ENCODE measurements at regions not wholly inside any gene's neighbourhood (a gene's known extent, or its start where the extent isn't known, plus 50 kb on each side); places are given as distances from the start of the nearest gene placed in this dataset.
"Not testable (repeated sequence)": the region's sequence is repeated elsewhere in the genome, so short reads cannot be mapped to it uniquely, and the experiment has no call there.

DNA sequence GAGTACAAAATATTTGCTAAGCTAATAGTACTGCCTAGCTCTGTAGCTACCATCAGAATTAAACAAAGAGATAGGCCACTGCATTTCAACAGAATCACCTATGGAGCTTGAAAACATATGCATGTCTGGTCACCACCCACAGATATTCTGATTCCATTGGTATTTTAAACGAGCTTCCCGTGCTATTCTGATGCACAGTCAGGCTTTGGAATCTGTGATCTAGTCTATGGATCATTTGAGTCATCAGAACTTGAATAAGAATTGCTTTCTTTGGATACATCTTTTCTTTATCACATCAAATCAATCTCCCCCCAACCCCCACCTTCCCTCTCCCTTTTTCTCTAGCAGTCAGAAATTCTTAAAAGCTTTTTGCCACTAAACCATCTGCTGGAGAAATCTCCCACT, 124.7 kb downstream of the NPIPB5 start:
- no peaks in the 10 kb centered on the region for H3K36me3 ChIP-seq (ENCODE audit: control insufficient read depth in 3 of 3, insufficient read depth in 3 of 3, low read length in 3 of 3)
- H3K4me3 ChIP-seq (ENCODE audit: low read length in 3 of 3), result no peak overlapping the region
- no peaks in the 10 kb centered on the region for H3K4me1 ChIP-seq (ENCODE audit: control insufficient read depth in 3 of 3, insufficient read depth in 3 of 3, low read length in 3 of 3)
- H3K9me3 ChIP-seq (ENCODE audit: control insufficient read depth in 3 of 3, low read length in 3 of 3), result peaks cover 0 to 4% (median 3%) of the 10 kb centered on the region in 3 donors
- no peak overlapping the region for H3K9ac ChIP-seq (ENCODE audit: low read depth in 1 of 3, low read length in 3 of 3)
- H3K27me3 ChIP-seq (ENCODE audit: control insufficient read depth in 3 of 3, insufficient read depth in 3 of 3, low read length in 3 of 3), result peaks cover 2 to 4% (median 2%) of the 10 kb centered on the region in 3 donors
- no peak overlapping the region for H3K27ac ChIP-seq (ENCODE audit: low read depth, low read length)

GRCh38 chr16:22635801-22636200, 125.1 kb downstream of the NPIPB5 start:
- Histone ChIP-seq H3K9ac (ENCODE audit: low read depth in 1 of 3, low read length in 3 of 3) (no peak overlapping the region), H3K4me1 (ENCODE audit: control insufficient read depth in 3 of 3, insufficient read depth in 3 of 3, low read length in 3 of 3) (no peaks in the 10 kb centered on the region), H3K36me3 (ENCODE audit: control insufficient read depth in 3 of 3, insufficient read depth in 3 of 3, low read length in 3 of 3) (no peaks in the 10 kb centered on the region), H3K9me3 (ENCODE audit: control insufficient read depth in 3 of 3, low read length in 3 of 3) (peaks cover 0 to 4% (median 3%) of the 10 kb centered on the region in 3 donors), H3K4me3 (ENCODE audit: low read length in 3 of 3) (no peak overlapping the region), H3K27ac (ENCODE audit: low read depth, low read length) (no peak overlapping the region), H3K27me3 (ENCODE audit: control insufficient read depth in 3 of 3, insufficient read depth in 3 of 3, low read length in 3 of 3) (peaks cover 2 to 4% (median 2%) of the 10 kb centered on the region in 3 donors)

- Histone ChIP-seq H3K4me3 (ENCODE audit: low read length in 3 of 3) (no peak overlapping the region), H3K9me3 (ENCODE audit: control insufficient read depth in 3 of 3, low read length in 3 of 3) (peaks cover 0 to 4% (median 3%) of the 10 kb centered on the region in 3 donors), H3K36me3 (ENCODE audit: control insufficient read depth in 3 of 3, insufficient read depth in 3 of 3, low read length in 3 of 3) (no peaks in the 10 kb centered on the region), H3K27me3 (ENCODE audit: control insufficient read depth in 3 of 3, insufficient read depth in 3 of 3, low read length in 3 of 3) (peaks cover 2 to 8% (median 2%) of the 10 kb centered on the region in 3 donors), H3K9ac (ENCODE audit: low read depth in 1 of 3, low read length in 3 of 3) (no peak overlapping the region), H3K27ac (ENCODE audit: low read depth, low read length) (no peak overlapping the region), H3K4me1 (ENCODE audit: control insufficient read depth in 3 of 3, insufficient read depth in 3 of 3, low read length in 3 of 3) (no peaks in the 10 kb centered on the region)
Measured at GRCh38 chr16:22638393-22639206, 127.9 kb downstream of the NPIPB5 start.

GRCh38 chr16:22641131-22641628, 130.5 kb downstream of the NPIPB5 start:
- Histone ChIP-seq H3K9me3 (ENCODE audit: control insufficient read depth in 3 of 3, low read length in 3 of 3) (peaks cover 0 to 4% (median 3%) of the 10 kb centered on the region in 3 donors), H3K36me3 (ENCODE audit: control insufficient read depth in 3 of 3, insufficient read depth in 3 of 3, low read length in 3 of 3) (no peaks in the 10 kb centered on the region), H3K27ac (ENCODE audit: low read depth, low read length) (no peak overlapping the region), H3K4me3 (ENCODE audit: low read length in 3 of 3) (no peak overlapping the region), H3K27me3 (ENCODE audit: control insufficient read depth in 3 of 3, insufficient read depth in 3 of 3, low read length in 3 of 3) (peaks cover 0 to 9% (median 2%) of the 10 kb centered on the region in 3 donors), H3K9ac (ENCODE audit: low read depth in 1 of 3, low read length in 3 of 3) (no peak overlapping the region), H3K4me1 (ENCODE audit: control insufficient read depth in 3 of 3, insufficient read depth in 3 of 3, low read length in 3 of 3) (no peaks in the 10 kb centered on the region)

- Histone ChIP-seq H3K36me3 (ENCODE audit: control insufficient read depth in 3 of 3, insufficient read depth in 3 of 3, low read length in 3 of 3) (no peaks in the 10 kb centered on the region), H3K4me3 (ENCODE audit: low read length in 3 of 3) (no peak overlapping the region), H3K4me1 (ENCODE audit: control insufficient read depth in 3 of 3, insufficient read depth in 3 of 3, low read length in 3 of 3) (no peaks in the 10 kb centered on the region), H3K27ac (ENCODE audit: low read depth, low read length) (no peak overlapping the region), H3K9me3 (ENCODE audit: control insufficient read depth in 3 of 3, low read length in 3 of 3) (peaks cover 0 to 2% (median under 1%) of the 10 kb centered on the region in 3 donors), H3K9ac (ENCODE audit: low read depth in 1 of 3, low read length in 3 of 3) (no peak overlapping the region), H3K27me3 (ENCODE audit: control insufficient read depth in 3 of 3, insufficient read depth in 3 of 3, low read length in 3 of 3) (peaks cover 0 to 9% (median 0%) of the 10 kb centered on the region in 3 donors)
Measured at GRCh38 chr16:22642416-22643088, 131.9 kb downstream of the NPIPB5 start.

DNA sequence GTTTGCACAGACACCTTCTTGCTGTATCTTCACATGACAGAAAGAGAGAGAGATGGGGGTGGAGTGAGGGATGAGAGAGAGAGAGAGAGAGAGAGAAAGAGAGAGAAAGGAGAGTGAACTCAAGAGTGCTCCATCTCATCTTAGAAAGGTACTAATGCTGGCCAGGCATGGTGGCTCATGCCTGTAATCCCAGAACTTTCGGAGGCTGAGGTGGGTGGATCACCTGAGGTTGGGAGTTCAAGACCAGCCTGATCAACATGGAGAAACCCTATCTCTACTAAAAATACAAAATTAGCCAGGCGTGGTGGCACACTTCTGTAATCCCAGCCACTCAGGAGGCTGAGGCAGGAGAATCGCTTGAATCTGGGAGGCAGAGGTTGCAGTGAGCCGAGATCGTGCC, 132.5 kb downstream of the NPIPB5 start:
- not testable (repeated sequence) for H3K9me3 ChIP-seq (ENCODE audit: control insufficient read depth in 3 of 3, low read length in 3 of 3); H3K9ac ChIP-seq (ENCODE audit: low read depth in 1 of 3, low read length in 3 of 3); H3K36me3 ChIP-seq (ENCODE audit: control insufficient read depth in 3 of 3, insufficient read depth in 3 of 3, low read length in 3 of 3); H3K4me3 ChIP-seq (ENCODE audit: low read length in 3 of 3); H3K27me3 ChIP-seq (ENCODE audit: control insufficient read depth in 3 of 3, insufficient read depth in 3 of 3, low read length in 3 of 3); H3K27ac ChIP-seq (ENCODE audit: low read depth, low read length); H3K4me1 ChIP-seq (ENCODE audit: control insufficient read depth in 3 of 3, insufficient read depth in 3 of 3, low read length in 3 of 3)

DNA sequence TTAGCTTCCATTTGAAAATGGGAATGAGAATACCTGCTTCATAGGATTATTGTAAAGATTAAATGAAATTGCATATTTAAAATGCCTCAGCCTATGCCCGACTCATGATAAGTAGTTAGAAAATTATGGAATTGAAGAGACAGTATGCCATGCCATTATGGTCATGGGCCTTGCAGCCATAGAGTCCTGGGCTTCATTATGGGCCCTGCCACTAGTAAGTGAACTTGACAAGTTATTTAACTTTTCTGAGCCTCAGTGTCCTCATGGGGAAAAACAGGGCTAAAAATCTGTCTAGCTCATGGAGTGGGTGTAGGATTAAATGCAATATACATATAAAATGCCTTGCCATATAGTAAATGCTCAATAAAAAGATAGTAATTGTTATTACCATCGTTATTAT, 133.2 kb downstream of the NPIPB5 start:
- H3K9me3 ChIP-seq (ENCODE audit: control insufficient read depth in 3 of 3, low read length in 3 of 3), result no peaks in the 10 kb centered on the region
- H3K27ac ChIP-seq (ENCODE audit: low read depth, low read length), result no peak overlapping the region
- no peaks in the 10 kb centered on the region for H3K4me1 ChIP-seq (ENCODE audit: control insufficient read depth in 3 of 3, insufficient read depth in 3 of 3, low read length in 3 of 3)
- no peaks in the 10 kb centered on the region for H3K36me3 ChIP-seq (ENCODE audit: control insufficient read depth in 3 of 3, insufficient read depth in 3 of 3, low read length in 3 of 3)
- H3K4me3 ChIP-seq (ENCODE audit: low read length in 3 of 3), result no peak overlapping the region
- H3K27me3 ChIP-seq (ENCODE audit: control insufficient read depth in 3 of 3, insufficient read depth in 3 of 3, low read length in 3 of 3), result peaks cover 0 to 9% (median 4%) of the 10 kb centered on the region in 3 donors
- no peak overlapping the region for H3K9ac ChIP-seq (ENCODE audit: low read depth in 1 of 3, low read length in 3 of 3)

DNA sequence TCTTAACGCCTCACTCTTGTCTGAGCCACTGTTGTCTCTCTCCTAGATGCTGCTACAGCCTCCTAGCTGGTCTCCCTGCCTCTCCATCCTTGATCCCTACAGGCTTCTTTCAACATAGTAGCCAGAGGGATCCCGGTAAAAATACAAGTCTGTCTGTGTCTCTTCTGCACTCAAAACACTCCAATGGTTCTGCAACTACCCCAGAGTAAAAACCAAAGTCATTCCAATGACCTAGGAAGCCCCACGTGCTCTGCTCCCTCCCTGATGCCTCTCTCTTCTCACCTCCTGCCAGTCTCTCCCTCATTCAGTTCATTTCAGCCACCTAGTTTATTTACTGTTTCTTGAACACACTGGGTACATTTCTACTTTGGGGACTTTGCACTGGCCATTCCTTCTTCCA, 135.2 kb downstream of the NPIPB5 start:
- Histone ChIP-seq H3K27me3 (ENCODE audit: control insufficient read depth in 3 of 3, insufficient read depth in 3 of 3, low read length in 3 of 3) (peaks cover 0 to 9% (median 4%) of the 10 kb centered on the region in 3 donors), H3K4me3 (ENCODE audit: low read length in 3 of 3) (no peak overlapping the region), H3K36me3 (ENCODE audit: control insufficient read depth in 3 of 3, insufficient read depth in 3 of 3, low read length in 3 of 3) (no peaks in the 10 kb centered on the region), H3K4me1 (ENCODE audit: control insufficient read depth in 3 of 3, insufficient read depth in 3 of 3, low read length in 3 of 3) (no peaks in the 10 kb centered on the region), H3K27ac (ENCODE audit: low read depth, low read length) (no peak overlapping the region), H3K9me3 (ENCODE audit: control insufficient read depth in 3 of 3, low read length in 3 of 3) (no peaks in the 10 kb centered on the region), H3K9ac (ENCODE audit: low read depth in 1 of 3, low read length in 3 of 3) (no peak overlapping the region)

GRCh38 chr16:22646948-22647556, 136.4 kb downstream of the NPIPB5 start:
- H3K9ac ChIP-seq (ENCODE audit: low read depth in 1 of 3, low read length in 3 of 3), result no peak overlapping the region
- no peak overlapping the region for H3K27ac ChIP-seq (ENCODE audit: low read depth, low read length)
- H3K27me3 ChIP-seq (ENCODE audit: control insufficient read depth in 3 of 3, insufficient read depth in 3 of 3, low read length in 3 of 3), result peaks cover 0 to 5% (median 4%) of the 10 kb centered on the region in 3 donors
- no peaks in the 10 kb centered on the region for H3K4me1 ChIP-seq (ENCODE audit: control insufficient read depth in 3 of 3, insufficient read depth in 3 of 3, low read length in 3 of 3)
- no peak overlapping the region for H3K4me3 ChIP-seq (ENCODE audit: low read length in 3 of 3)
- no peaks in the 10 kb centered on the region for H3K9me3 ChIP-seq (ENCODE audit: control insufficient read depth in 3 of 3, low read length in 3 of 3)
- no peaks in the 10 kb centered on the region for H3K36me3 ChIP-seq (ENCODE audit: control insufficient read depth in 3 of 3, insufficient read depth in 3 of 3, low read length in 3 of 3)

DNA sequence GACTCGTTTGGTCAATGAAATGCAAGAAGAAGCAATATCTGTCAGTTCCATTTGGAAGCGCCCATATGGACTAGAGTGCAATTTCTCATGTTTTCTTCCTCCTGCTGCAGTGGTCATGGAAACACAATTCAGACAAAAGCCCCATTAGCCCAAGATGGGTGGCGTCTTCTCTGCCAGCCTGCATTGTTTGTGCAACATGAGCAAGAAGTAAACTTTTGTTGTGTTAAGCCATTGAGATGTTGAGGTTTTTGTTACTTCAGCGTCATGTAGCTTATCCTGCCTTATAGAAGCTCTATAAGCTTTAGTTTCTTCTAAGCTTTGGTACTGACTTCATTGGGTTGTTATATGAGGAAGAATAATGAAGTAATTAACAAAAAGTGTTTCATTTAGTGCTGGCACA, 137.4 kb downstream of the NPIPB5 start:
- Histone ChIP-seq H3K27ac (ENCODE audit: low read depth, low read length) (no peak overlapping the region), H3K27me3 (ENCODE audit: control insufficient read depth in 3 of 3, insufficient read depth in 3 of 3, low read length in 3 of 3) (peaks cover 0 to 5% (median 4%) of the 10 kb centered on the region in 3 donors), H3K9me3 (ENCODE audit: control insufficient read depth in 3 of 3, low read length in 3 of 3) (no peaks in the 10 kb centered on the region)

More for the DNA sequence above, 137.4 kb downstream of the NPIPB5 start:
- H3K36me3 ChIP-seq (ENCODE audit: control insufficient read depth in 3 of 3, insufficient read depth in 3 of 3, low read length in 3 of 3), result no peaks in the 10 kb centered on the region
- no peaks in the 10 kb centered on the region for H3K4me1 ChIP-seq (ENCODE audit: control insufficient read depth in 3 of 3, insufficient read depth in 3 of 3, low read length in 3 of 3)
- no peak overlapping the region for H3K9ac ChIP-seq (ENCODE audit: low read depth in 1 of 3, low read length in 3 of 3)
- no peak overlapping the region for H3K4me3 ChIP-seq (ENCODE audit: low read length in 3 of 3)

All from skeletal muscle tissue (tissue), 3 donors.